ENCODE measurements at regions not wholly inside any gene's neighbourhood (a gene's known extent, or its start where the extent isn't known, plus 50 kb on each side); places are given as distances from the start of the nearest gene placed in this dataset.

GRCh38 chr2:240358080-240358479 lies 77.4 kb upstream of the GPC1 start:
- no peak for TF ChIP-seq CTCF (IDR thresholded peaks at IDR 0.05)
- no peak for TF ChIP-seq POLR2A (IDR thresholded peaks at IDR 0.05)
